Sigmoid colon (tissue), 4 donors: ENCODE measurements at regions not wholly inside any gene's neighbourhood (a gene's known extent, or its start where the extent isn't known, plus 50 kb on each side); places are given as distances from the start of the nearest gene placed in this dataset.

Experiments
- EP300 ChIP-seq, 4 donors: sonication (generic); formaldehyde crosslinking; IDR thresholded peaks; one replicate each; pipeline ENCODE4 v1.6.1; 2017; ENCODE audit warnings: antibody characterized with exemption in 4 of 4
- POLR2A ChIP-seq, 2 donors: fragments of 450-650 bp; IDR thresholded peaks; one replicate each; pipeline ENCODE4 v1.6.1; 2016; ENCODE audit warnings: antibody characterized with exemption in 2 of 2, mild to moderate bottlenecking in 2 of 2, moderate library complexity in 2 of 2
- POLR2AphosphoS5 ChIP-seq, 4 donors: sonication (generic); formaldehyde crosslinking; IDR thresholded peaks; one replicate each; pipeline ENCODE4 v1.6.1; 2017; ENCODE audit warnings: antibody characterized with exemption in 4 of 4
- TF ChIP-seq, protein P1 (sequence below), 4 experiments: fragments of 450-650 bp in 3 of 4; fragments of 200-600 bp in 1 of 4; IDR thresholded peaks; one replicate each; pipeline ENCODE4 v1.5.1; 2016 to 2019; ENCODE audit warnings: antibody characterized with exemption in 4 of 4, mild to moderate bottlenecking in 3 of 4, moderate library complexity in 2 of 4

GRCh38 chr21:16777041-16777720 is 735.7 kb upstream of the CXADR start:
- TF ChIP-seq, protein P1, sequence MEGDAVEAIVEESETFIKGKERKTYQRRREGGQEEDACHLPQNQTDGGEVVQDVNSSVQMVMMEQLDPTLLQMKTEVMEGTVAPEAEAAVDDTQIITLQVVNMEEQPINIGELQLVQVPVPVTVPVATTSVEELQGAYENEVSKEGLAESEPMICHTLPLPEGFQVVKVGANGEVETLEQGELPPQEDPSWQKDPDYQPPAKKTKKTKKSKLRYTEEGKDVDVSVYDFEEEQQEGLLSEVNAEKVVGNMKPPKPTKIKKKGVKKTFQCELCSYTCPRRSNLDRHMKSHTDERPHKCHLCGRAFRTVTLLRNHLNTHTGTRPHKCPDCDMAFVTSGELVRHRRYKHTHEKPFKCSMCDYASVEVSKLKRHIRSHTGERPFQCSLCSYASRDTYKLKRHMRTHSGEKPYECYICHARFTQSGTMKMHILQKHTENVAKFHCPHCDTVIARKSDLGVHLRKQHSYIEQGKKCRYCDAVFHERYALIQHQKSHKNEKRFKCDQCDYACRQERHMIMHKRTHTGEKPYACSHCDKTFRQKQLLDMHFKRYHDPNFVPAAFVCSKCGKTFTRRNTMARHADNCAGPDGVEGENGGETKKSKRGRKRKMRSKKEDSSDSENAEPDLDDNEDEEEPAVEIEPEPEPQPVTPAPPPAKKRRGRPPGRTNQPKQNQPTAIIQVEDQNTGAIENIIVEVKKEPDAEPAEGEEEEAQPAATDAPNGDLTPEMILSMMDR (IDR thresholded peaks at IDR 0.05) = no peak
- TF ChIP-seq EP300 (IDR thresholded peaks at IDR 0.05) = no peak
- TF ChIP-seq POLR2A (IDR thresholded peaks at IDR 0.05) = no peak
- no peak for TF ChIP-seq POLR2AphosphoS5 (IDR thresholded peaks at IDR 0.05)
